H1 (cell line): ENCODE measurements at regions not wholly inside any gene's neighbourhood (a gene's known extent, or its start where the extent isn't known, plus 50 kb on each side); places are given as distances from the start of the nearest gene placed in this dataset.

Experiments
- CTCF ChIP-seq, 3 experiments: IDR thresholded peaks; 1 replicate in 2 of 3; 2 replicates in 1 of 3; pipeline versions ENCODE4 v1.5.1 to v1.6.1; 2011; ENCODE audit warnings: low read length in 3 of 3, mild to moderate bottlenecking in 3 of 3, inconsistent platforms in 2 of 3, low read depth in 1 of 3, moderate library complexity in 1 of 3; ENCODE audit not compliant: insufficient read depth in 1 of 3; ENCODE audit errors: control extremely low read depth in 1 of 3
- EP300 ChIP-seq, 2 experiments: IDR thresholded peaks; 1 replicate in 1 of 2; 2 replicates in 1 of 2; pipeline ENCODE4 v1.6.1; 2011 to 2012; ENCODE audit warnings: low read depth in 2 of 2, low read length in 2 of 2, mild to moderate bottlenecking in 2 of 2, borderline replicate concordance in 1 of 2, inconsistent platforms in 1 of 2, moderate library complexity in 1 of 2
- EZH2 ChIP-seq: fragments of 200-600 bp; sonication (generic); IDR thresholded peaks from 2 replicates; pipeline ENCODE4 v1.7.1; 2012; ENCODE audit warnings: low read depth, mild to moderate bottlenecking, moderate library complexity, low read length, inconsistent platforms; ENCODE audit not compliant: severe bottlenecking
- FOSL1 ChIP-seq: IDR thresholded peaks from 2 replicates; pipeline ENCODE4 v1.6.1; 2011; ENCODE audit warnings: mild to moderate bottlenecking, low read depth, low read length, moderate library complexity; ENCODE audit not compliant: insufficient read depth
- HDAC2 ChIP-seq, 2 experiments: fragments of 300-600 bp in 1 of 2; sonication (generic) in 1 of 2; IDR thresholded peaks; 2 replicates each; pipeline ENCODE4 v1.6.1; 2011 to 2012; ENCODE audit warnings: low read depth in 2 of 2, low read length in 2 of 2, mild to moderate bottlenecking in 2 of 2, moderate library complexity in 2 of 2, borderline replicate concordance in 1 of 2, inconsistent platforms in 1 of 2
- KDM1A ChIP-seq: fragments of 200-600, 300-600 bp; sonication (generic); IDR thresholded peaks from 2 replicates; pipeline ENCODE4 v1.7.1; 2016; ENCODE audit warnings: mild to moderate bottlenecking, low read length, borderline replicate concordance
- PHF8 ChIP-seq: fragments of 200-600 bp; sonication (generic); conservative IDR thresholded peaks from 2 replicates; pipeline ENCODE4 v1.7.1; 2012; ENCODE audit warnings: low read depth, mild to moderate bottlenecking, inconsistent platforms, low read length, moderate library complexity
- POLR2A ChIP-seq, 2 experiments: IDR thresholded peaks; 1 replicate in 1 of 2; 2 replicates in 1 of 2; pipeline ENCODE4 v1.6.1; 2011; ENCODE audit warnings: low read depth in 2 of 2, low read length in 2 of 2, mild to moderate bottlenecking in 2 of 2; ENCODE audit errors: control extremely low read depth in 1 of 2
- POLR2AphosphoS5 ChIP-seq: IDR thresholded peaks from 2 replicates; pipeline ENCODE4 v1.6.1; 2011; ENCODE audit warnings: low read depth, low read length
- RBBP5 ChIP-seq: IDR thresholded peaks from 2 replicates; pipeline ENCODE4 v1.7.1; 2012; ENCODE audit warnings: low read depth, mild to moderate bottlenecking, inconsistent platforms, low read length, moderate library complexity, borderline replicate concordance
- TBP ChIP-seq: IDR thresholded peaks from 2 replicates; pipeline ENCODE4 v1.6.1; 2011; ENCODE audit warnings: low read depth, low read length, improper control_type of control experiment
- USF2 ChIP-seq: IDR thresholded peaks from 2 replicates; pipeline ENCODE4 v1.6.1; 2011; ENCODE audit warnings: low read length, improper control_type of control experiment
- YY1 ChIP-seq: IDR thresholded peaks from 2 replicates; pipeline ENCODE4 v1.6.1; 2011; ENCODE audit warnings: low read depth, mild to moderate bottlenecking, low read length
- TF ChIP-seq, protein P1 (sequence below): fragments of 300-600 bp; sonication (generic); IDR thresholded peaks from 2 replicates; pipeline ENCODE4 v1.7.1; 2012; ENCODE audit warnings: low read length, moderate library complexity, mild to moderate bottlenecking, inconsistent platforms; ENCODE audit not compliant: insufficient replicate concordance

- TF ChIP-seq EP300 (IDR thresholded peaks at IDR 0.05; ENCODE audit: borderline replicate concordance in 1 of 2, low read depth in 2 of 2, low read length in 2 of 2): no peak
- TF ChIP-seq CTCF (IDR thresholded peaks at IDR 0.05; ENCODE audit: control extremely low read depth in 1 of 3, insufficient read depth in 1 of 3, low read depth in 1 of 3, low read length in 3 of 3): no peak
- no peak for TF ChIP-seq KDM1A
- TF ChIP-seq, protein P1, sequence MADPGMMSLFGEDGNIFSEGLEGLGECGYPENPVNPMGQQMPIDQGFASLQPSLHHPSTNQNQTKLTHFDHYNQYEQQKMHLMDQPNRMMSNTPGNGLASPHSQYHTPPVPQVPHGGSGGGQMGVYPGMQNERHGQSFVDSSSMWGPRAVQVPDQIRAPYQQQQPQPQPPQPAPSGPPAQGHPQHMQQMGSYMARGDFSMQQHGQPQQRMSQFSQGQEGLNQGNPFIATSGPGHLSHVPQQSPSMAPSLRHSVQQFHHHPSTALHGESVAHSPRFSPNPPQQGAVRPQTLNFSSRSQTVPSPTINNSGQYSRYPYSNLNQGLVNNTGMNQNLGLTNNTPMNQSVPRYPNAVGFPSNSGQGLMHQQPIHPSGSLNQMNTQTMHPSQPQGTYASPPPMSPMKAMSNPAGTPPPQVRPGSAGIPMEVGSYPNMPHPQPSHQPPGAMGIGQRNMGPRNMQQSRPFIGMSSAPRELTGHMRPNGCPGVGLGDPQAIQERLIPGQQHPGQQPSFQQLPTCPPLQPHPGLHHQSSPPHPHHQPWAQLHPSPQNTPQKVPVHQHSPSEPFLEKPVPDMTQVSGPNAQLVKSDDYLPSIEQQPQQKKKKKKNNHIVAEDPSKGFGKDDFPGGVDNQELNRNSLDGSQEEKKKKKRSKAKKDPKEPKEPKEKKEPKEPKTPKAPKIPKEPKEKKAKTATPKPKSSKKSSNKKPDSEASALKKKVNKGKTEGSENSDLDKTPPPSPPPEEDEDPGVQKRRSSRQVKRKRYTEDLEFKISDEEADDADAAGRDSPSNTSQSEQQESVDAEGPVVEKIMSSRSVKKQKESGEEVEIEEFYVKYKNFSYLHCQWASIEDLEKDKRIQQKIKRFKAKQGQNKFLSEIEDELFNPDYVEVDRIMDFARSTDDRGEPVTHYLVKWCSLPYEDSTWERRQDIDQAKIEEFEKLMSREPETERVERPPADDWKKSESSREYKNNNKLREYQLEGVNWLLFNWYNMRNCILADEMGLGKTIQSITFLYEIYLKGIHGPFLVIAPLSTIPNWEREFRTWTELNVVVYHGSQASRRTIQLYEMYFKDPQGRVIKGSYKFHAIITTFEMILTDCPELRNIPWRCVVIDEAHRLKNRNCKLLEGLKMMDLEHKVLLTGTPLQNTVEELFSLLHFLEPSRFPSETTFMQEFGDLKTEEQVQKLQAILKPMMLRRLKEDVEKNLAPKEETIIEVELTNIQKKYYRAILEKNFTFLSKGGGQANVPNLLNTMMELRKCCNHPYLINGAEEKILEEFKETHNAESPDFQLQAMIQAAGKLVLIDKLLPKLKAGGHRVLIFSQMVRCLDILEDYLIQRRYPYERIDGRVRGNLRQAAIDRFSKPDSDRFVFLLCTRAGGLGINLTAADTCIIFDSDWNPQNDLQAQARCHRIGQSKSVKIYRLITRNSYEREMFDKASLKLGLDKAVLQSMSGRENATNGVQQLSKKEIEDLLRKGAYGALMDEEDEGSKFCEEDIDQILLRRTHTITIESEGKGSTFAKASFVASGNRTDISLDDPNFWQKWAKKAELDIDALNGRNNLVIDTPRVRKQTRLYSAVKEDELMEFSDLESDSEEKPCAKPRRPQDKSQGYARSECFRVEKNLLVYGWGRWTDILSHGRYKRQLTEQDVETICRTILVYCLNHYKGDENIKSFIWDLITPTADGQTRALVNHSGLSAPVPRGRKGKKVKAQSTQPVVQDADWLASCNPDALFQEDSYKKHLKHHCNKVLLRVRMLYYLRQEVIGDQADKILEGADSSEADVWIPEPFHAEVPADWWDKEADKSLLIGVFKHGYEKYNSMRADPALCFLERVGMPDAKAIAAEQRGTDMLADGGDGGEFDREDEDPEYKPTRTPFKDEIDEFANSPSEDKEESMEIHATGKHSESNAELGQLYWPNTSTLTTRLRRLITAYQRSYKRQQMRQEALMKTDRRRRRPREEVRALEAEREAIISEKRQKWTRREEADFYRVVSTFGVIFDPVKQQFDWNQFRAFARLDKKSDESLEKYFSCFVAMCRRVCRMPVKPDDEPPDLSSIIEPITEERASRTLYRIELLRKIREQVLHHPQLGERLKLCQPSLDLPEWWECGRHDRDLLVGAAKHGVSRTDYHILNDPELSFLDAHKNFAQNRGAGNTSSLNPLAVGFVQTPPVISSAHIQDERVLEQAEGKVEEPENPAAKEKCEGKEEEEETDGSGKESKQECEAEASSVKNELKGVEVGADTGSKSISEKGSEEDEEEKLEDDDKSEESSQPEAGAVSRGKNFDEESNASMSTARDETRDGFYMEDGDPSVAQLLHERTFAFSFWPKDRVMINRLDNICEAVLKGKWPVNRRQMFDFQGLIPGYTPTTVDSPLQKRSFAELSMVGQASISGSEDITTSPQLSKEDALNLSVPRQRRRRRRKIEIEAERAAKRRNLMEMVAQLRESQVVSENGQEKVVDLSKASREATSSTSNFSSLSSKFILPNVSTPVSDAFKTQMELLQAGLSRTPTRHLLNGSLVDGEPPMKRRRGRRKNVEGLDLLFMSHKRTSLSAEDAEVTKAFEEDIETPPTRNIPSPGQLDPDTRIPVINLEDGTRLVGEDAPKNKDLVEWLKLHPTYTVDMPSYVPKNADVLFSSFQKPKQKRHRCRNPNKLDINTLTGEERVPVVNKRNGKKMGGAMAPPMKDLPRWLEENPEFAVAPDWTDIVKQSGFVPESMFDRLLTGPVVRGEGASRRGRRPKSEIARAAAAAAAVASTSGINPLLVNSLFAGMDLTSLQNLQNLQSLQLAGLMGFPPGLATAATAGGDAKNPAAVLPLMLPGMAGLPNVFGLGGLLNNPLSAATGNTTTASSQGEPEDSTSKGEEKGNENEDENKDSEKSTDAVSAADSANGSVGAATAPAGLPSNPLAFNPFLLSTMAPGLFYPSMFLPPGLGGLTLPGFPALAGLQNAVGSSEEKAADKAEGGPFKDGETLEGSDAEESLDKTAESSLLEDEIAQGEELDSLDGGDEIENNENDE: peak; percentile 48
- TF ChIP-seq TBP: no peak
- TF ChIP-seq EZH2: no peak
- no peak for TF ChIP-seq RBBP5
- TF ChIP-seq FOSL1: no peak
- TF ChIP-seq POLR2A (IDR thresholded peaks at IDR 0.05; ENCODE audit: control extremely low read depth in 1 of 2, low read depth in 2 of 2, low read length in 2 of 2): no peak
- TF ChIP-seq HDAC2 (IDR thresholded peaks at IDR 0.05; ENCODE audit: borderline replicate concordance in 1 of 2, low read depth in 2 of 2, low read length in 2 of 2): 0 out of 4 replicates have a peak, but pooled peaks of 1 of the 2 experiments have one; percentile 48
- TF ChIP-seq YY1: no peak
- TF ChIP-seq POLR2AphosphoS5: no peak
- no peak for TF ChIP-seq USF2
- no peak for TF ChIP-seq PHF8
These were observed 711.7 kb upstream of the GOLIM4 start for GRCh38 chr3:168807448-168807847.
